ENCODE measurements at regions not wholly inside any gene's neighbourhood (a gene's known extent, or its start where the extent isn't known, plus 50 kb on each side); places are given as distances from the start of the nearest gene placed in this dataset.

GRCh38 chr15:36062357-36062756 lies 516.4 kb upstream of the DPH6 start:
- DNase-seq (ENCODE audit: low read depth, low spot score): no peak

- DNase-seq (ENCODE audit: low read depth, low spot score): no peak
Observed at GRCh38 chr15:36066757-36067156, 512.7 kb upstream of the CDIN1 start.

- no peak for DNase-seq (ENCODE audit: low read depth, low spot score)
Observed at GRCh38 chr15:36067483-36068274, 511.7 kb upstream of the CDIN1 start.

GRCh38 chr15:36075333-36075732 lies 504.1 kb upstream of the CDIN1 start:
- no peak for DNase-seq (ENCODE audit: low read depth, low spot score)

GRCh38 chr15:36079021-36079420 lies 500.4 kb upstream of the CDIN1 start:
- no peak for DNase-seq (ENCODE audit: low read depth, low spot score)

- DNase-seq (ENCODE audit: low read depth, low spot score): no peak
Observed at GRCh38 chr15:36080759-36081158, 498.7 kb upstream of the CDIN1 start.

GRCh38 chr15:36090286-36090946 lies 489.0 kb upstream of the CDIN1 start:
- DNase-seq (ENCODE audit: low read depth, low spot score): no peak

GRCh38 chr15:36106640-36107335 lies 472.6 kb upstream of the CDIN1 start:
- no peak for DNase-seq (ENCODE audit: low read depth, low spot score)

GRCh38 chr15:36108541-36108940 lies 470.9 kb upstream of the CDIN1 start:
- no peak for DNase-seq (ENCODE audit: low read depth, low spot score)

GRCh38 chr15:36109943-36110658 lies 469.3 kb upstream of the CDIN1 start:
- no peak for DNase-seq (ENCODE audit: low read depth, low spot score)

- no peak for DNase-seq (ENCODE audit: low read depth, low spot score)
Observed at GRCh38 chr15:36110659-36110993, 468.8 kb upstream of the CDIN1 start.

GRCh38 chr15:36117296-36117787 lies 462.1 kb upstream of the CDIN1 start:
- no peak for DNase-seq (ENCODE audit: low read depth, low spot score)

- no peak for DNase-seq (ENCODE audit: low read depth, low spot score)
Observed at GRCh38 chr15:36126194-36126593, 453.2 kb upstream of the CDIN1 start.

GRCh38 chr15:36130641-36131310 lies 448.6 kb upstream of the CDIN1 start:
- no peak for DNase-seq (ENCODE audit: low read depth, low spot score)

GRCh38 chr15:36133742-36134141 lies 445.7 kb upstream of the CDIN1 start:
- DNase-seq (ENCODE audit: low read depth, low spot score): no peak

- no peak for DNase-seq (ENCODE audit: low read depth, low spot score)
Observed at GRCh38 chr15:36136049-36136448, 443.4 kb upstream of the CDIN1 start.

GRCh38 chr15:36152936-36153335 lies 426.5 kb upstream of the CDIN1 start:
- DNase-seq (ENCODE audit: low read depth, low spot score): no peak

GRCh38 chr15:36156879-36157427 lies 422.5 kb upstream of the CDIN1 start:
- DNase-seq (ENCODE audit: low read depth, low spot score): no peak

GRCh38 chr15:36160351-36160750 lies 419.1 kb upstream of the CDIN1 start:
- no peak for DNase-seq (ENCODE audit: low read depth, low spot score)

GRCh38 chr15:36161108-36161507 lies 418.3 kb upstream of the CDIN1 start:
- no peak for DNase-seq (ENCODE audit: low read depth, low spot score)

GRCh38 chr15:36161771-36162212 lies 417.6 kb upstream of the CDIN1 start:
- no peak for DNase-seq (ENCODE audit: low read depth, low spot score)
